ENCODE measurements at regions not wholly inside any gene's neighbourhood (a gene's known extent, or its start where the extent isn't known, plus 50 kb on each side); places are given as distances from the start of the nearest gene placed in this dataset.
A peak's percentile ranks its signal among the peaks of the same experiment; 100 is the strongest.

DNA sequence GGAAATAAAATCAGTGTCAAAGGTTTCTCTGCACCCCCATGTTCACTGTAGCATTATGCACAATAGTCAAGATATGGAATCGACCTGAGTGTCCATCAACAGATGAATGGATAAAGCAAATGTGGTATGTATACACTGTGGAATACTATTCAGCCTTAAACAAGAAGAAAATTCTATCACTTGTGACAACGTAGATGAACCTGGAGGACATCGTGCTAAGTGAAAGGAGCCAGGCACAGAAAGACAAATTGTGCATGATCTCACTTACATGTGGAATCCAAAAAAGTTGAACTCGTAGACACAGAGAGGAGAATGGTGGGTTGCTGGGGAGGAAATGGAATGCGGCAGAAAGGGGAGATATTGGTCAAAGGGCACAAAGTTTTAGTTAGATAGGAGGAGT is 136.3 kb upstream of the ESR1 start:
- peaks cover 16% of the 10 kb centered on the region for H3K4me1 Mint-ChIP-seq (ENCODE audit: low read depth)
- H3K36me3 Mint-ChIP-seq (ENCODE audit: insufficient read depth) = no peaks in the 10 kb centered on the region
- peaks cover 4% of the 10 kb centered on the region for H3K9me3 Mint-ChIP-seq (ENCODE audit: low read depth)
- H3K4me3 Mint-ChIP-seq (ENCODE audit: low read depth) = no peak overlapping the region
- H3K27me3 Mint-ChIP-seq = peaks cover 3% of the 10 kb centered on the region
- no peak for DNase-seq (ENCODE audit: low spot score, unreplicated experiment)
- H3K27ac Mint-ChIP-seq = no peak overlapping the region
- TF ChIP-seq, protein P1, sequence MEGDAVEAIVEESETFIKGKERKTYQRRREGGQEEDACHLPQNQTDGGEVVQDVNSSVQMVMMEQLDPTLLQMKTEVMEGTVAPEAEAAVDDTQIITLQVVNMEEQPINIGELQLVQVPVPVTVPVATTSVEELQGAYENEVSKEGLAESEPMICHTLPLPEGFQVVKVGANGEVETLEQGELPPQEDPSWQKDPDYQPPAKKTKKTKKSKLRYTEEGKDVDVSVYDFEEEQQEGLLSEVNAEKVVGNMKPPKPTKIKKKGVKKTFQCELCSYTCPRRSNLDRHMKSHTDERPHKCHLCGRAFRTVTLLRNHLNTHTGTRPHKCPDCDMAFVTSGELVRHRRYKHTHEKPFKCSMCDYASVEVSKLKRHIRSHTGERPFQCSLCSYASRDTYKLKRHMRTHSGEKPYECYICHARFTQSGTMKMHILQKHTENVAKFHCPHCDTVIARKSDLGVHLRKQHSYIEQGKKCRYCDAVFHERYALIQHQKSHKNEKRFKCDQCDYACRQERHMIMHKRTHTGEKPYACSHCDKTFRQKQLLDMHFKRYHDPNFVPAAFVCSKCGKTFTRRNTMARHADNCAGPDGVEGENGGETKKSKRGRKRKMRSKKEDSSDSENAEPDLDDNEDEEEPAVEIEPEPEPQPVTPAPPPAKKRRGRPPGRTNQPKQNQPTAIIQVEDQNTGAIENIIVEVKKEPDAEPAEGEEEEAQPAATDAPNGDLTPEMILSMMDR (IDR thresholded peaks at IDR 0.05; ENCODE audit: unreplicated experiment) = no peak

DNA sequence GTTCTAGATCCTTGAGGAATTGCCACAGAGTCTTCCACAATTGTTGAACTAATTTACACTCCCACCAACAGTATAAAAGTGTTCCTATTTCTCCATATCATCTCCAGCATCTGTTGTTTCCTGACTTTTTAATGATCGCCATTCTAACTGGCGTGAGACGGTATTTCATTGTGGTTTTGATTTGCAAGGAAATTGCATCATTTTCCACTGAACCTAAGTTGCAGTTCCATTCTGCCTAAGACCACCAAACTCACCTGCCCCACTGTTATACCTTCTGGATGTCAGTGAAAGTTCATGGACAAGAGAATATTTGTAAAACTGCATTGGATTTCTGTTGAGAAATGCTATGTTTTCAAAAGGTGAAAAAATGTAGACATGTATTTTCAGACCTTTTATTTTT is 132.9 kb upstream of the ESR1 start:
- H3K4me3 Mint-ChIP-seq (ENCODE audit: low read depth) = no peak overlapping the region
- H3K27ac Mint-ChIP-seq = no peak overlapping the region
- DNase-seq (ENCODE audit: low spot score, unreplicated experiment) = no peak
- H3K27me3 Mint-ChIP-seq = peaks cover 6% of the 10 kb centered on the region
- peaks cover 4% of the 10 kb centered on the region for H3K9me3 Mint-ChIP-seq (ENCODE audit: low read depth)
- no peaks in the 10 kb centered on the region for H3K36me3 Mint-ChIP-seq (ENCODE audit: insufficient read depth)
- TF ChIP-seq, protein P1 (IDR thresholded peaks at IDR 0.05; ENCODE audit: unreplicated experiment) = no peak
- peaks cover 10% of the 10 kb centered on the region for H3K4me1 Mint-ChIP-seq (ENCODE audit: low read depth)

DNA sequence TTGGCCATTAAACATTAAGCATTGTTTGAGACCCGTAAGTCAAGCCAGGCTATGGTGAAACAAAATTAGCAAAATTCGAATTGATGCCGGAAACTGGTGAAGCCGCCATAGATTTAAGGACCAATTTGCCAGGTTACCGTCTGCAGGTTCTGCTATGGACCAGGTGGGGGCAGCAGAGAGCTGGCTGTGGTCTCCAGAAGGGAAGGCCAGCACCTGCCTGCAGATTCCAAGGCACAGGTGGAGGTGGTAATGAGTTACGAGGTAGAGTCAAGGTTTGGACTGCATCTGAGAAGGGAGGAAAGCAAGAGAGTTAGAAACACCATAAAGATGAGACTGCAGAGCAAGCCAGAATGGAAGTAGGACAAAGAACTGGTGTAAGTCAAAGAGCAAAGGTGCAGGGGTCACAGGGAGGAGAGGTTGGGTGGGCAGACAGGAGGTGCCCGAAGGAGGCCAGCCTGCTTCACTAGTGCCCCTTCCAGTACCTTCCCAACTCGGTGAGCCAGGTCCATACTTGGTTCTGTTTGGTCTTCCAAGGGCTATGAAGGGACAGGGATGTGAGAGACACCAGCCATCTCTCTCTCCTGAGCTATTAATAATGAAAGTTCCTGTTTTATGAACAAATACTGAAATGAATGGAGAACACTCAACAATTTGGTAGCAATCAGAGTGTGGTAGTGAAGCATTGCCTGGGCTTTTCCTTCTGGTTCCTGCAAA is 131.6 kb upstream of the ESR1 start:
- Mint-ChIP-seq H3K4me1 (ENCODE audit: low read depth) (peaks cover 7% of the 10 kb centered on the region), H3K27ac (no peak overlapping the region), H3K27me3 (peaks cover 6% of the 10 kb centered on the region), H3K9me3 (ENCODE audit: low read depth) (peaks cover 6% of the 10 kb centered on the region), H3K4me3 (ENCODE audit: low read depth) (no peak overlapping the region), H3K36me3 (ENCODE audit: insufficient read depth) (no peaks in the 10 kb centered on the region)
- TF ChIP-seq, protein P1 (IDR thresholded peaks at IDR 0.05; ENCODE audit: unreplicated experiment) = peak; percentile 96
- DNase-seq (ENCODE audit: low spot score, unreplicated experiment) = peak; percentile 40

DNA sequence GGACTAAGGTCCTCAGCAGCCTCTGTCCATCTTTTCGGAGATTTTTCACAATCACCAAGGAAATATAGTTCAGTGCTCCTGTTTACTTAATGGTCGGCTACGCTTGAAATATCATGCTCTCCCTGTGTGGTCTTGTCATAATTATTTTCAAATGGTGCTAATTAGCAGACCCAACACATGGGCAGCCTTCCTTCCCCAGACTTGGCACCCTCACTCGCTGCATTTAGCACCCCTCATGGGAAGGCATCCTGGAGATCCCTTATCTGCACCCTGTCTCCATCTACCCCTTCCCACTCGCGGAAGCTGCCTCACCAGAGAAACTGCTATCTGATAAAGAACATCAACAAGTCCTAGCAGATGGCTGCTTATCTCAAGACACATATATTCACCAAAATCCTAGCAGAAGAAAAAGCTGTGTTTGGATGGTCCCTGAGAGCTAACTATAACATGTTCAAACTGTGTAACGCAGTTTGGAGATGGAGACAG is 131.0 kb upstream of the ESR1 start:
- H3K27ac Mint-ChIP-seq = no peak overlapping the region
- H3K4me3 Mint-ChIP-seq (ENCODE audit: low read depth) = no peak overlapping the region
- no peak for DNase-seq (ENCODE audit: low spot score, unreplicated experiment)
- peaks cover 6% of the 10 kb centered on the region for H3K27me3 Mint-ChIP-seq
- TF ChIP-seq, protein P1 (IDR thresholded peaks at IDR 0.05; ENCODE audit: unreplicated experiment) = no peak
- peaks cover 2% of the 10 kb centered on the region for H3K9me3 Mint-ChIP-seq (ENCODE audit: low read depth)
- peaks cover 7% of the 10 kb centered on the region for H3K4me1 Mint-ChIP-seq (ENCODE audit: low read depth)
- H3K36me3 Mint-ChIP-seq (ENCODE audit: insufficient read depth) = no peaks in the 10 kb centered on the region

DNA sequence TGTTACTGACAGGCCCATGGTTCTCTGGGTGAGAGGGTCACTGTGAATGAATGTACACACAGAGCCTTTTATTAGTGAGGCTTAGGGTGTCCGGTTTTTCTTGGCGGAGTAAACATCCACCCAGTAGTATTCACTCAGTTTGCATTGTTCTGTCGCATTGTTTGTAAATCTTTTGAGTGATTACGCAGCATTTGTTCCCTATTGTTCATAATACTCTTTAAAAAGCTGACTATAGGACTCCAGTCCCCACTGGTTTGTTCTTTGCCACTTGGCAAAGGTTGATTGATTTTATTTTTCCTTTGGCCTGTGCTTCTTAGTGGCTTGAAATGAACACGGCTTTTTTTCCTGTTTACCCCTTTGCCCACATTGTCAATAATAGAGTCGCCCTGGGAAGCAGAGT is 130.1 kb upstream of the ESR1 start:
- Mint-ChIP-seq H3K9me3 (ENCODE audit: low read depth) (peaks cover 2% of the 10 kb centered on the region), H3K36me3 (ENCODE audit: insufficient read depth) (no peaks in the 10 kb centered on the region), H3K27me3 (peaks cover 9% of the 10 kb centered on the region), H3K4me1 (ENCODE audit: low read depth) (peaks cover 9% of the 10 kb centered on the region), H3K27ac (no peak overlapping the region), H3K4me3 (ENCODE audit: low read depth) (no peak overlapping the region)
- TF ChIP-seq, protein P1 (IDR thresholded peaks at IDR 0.05; ENCODE audit: unreplicated experiment) = no peak
- no peak for DNase-seq (ENCODE audit: low spot score, unreplicated experiment)
